Astrocyte of the spinal cord (primary cell): ENCODE measurements at regions not wholly inside any gene's neighbourhood (a gene's known extent, or its start where the extent isn't known, plus 50 kb on each side); places are given as distances from the start of the nearest gene placed in this dataset.
A peak's percentile ranks its signal among the peaks of the same experiment; 100 is the strongest.

Source experiments
- DNase-seq: peaks from one replicate; pipeline ENCODE4 v3.0.0; 2011; ENCODE audit warnings: low read depth, low spot score
- H3K4me3 ChIP-seq: 2 replicates; pipeline ENCODE4 v1.5.1; 2011; ENCODE audit warnings: low read depth, mild to moderate bottlenecking, low read length, moderate library complexity
- CTCF ChIP-seq: IDR thresholded peaks from 2 replicates; pipeline ENCODE4 v1.5.1; 2012; ENCODE audit warnings: low read depth, mild to moderate bottlenecking, low read length, inconsistent platforms
- in situ Hi-C: cut with HindIII; loops from 2 replicates; pipeline ENCODE4 v1.10.0; 2017; ENCODE audit warnings: low sequenced_read_pairs

GRCh38 chr13:93058301-93058700, 168.3 kb upstream of the GPC6 start:
- no peak overlapping the region for H3K4me3 ChIP-seq
- TF ChIP-seq CTCF = no peak
- in situ Hi-C loops = no loop called here
- DNase-seq = no peak

DNA sequence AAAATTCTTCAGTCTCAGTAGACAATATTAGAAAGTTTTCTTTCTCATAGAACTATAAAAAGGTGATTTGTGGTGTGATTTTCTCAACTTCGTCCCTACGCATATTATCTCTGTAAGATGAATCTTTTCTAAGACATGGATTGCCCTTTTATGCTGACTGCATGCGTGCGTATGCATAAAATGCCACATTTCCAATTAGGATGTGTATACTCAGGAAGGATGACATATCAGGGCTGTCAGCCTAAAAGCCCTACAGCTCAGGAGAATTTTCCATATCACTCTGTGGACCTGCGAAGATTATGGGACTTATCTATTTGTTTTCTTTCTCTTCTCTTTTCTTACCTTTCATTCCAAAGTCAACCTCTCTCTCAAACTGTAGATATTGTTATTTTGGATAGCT, 166.5 kb upstream of the GPC6 start:
- H3K4me3 ChIP-seq = no peak overlapping the region
- DNase-seq = no peak
- TF ChIP-seq CTCF = no peak
- in situ Hi-C loops = no loop called here

DNA sequence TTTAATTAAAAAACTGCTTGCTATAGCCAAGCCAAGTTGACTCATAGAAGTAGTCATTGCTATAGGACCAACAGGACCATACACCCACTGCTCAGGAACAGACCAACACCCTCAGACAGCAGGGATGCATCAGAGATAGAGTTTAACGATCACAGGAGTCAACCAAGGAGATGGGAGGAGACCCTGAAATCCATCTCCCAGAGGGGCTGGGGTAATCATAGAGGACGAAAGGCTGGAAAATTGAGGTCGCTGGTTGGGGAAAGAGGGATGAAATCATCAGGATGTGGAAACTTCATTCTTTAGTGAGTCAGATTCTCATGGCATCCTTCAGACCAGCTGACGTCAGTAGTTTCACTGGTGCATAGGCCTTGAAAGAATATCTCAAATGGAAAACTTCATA, 160.4 kb upstream of the GPC6 start:
- DNase-seq = peak; percentile 80
- in situ Hi-C loops = no loop called here
- TF ChIP-seq CTCF = no peak
- H3K4me3 ChIP-seq = no peak overlapping the region

DNA sequence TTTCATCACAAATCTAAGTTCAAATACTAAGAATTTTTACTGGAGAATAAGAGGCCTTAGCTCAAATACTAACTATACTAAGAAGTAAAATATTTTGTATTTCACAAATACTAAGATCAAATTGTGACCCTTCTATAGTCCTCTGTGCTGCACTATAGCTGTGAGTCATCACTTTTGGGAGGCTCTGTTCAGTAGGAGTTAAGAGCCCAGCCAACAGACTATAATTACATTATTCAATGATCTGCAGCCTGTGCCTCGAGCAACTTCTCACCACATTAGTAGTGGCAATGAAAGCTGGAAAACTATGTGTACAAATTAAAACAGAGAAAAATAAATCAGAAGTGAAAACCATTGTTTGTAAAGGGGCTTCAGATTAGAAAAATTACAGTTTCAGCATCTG, 147.3 kb upstream of the GPC6 start:
- in situ Hi-C loops = no loop called here

DNA sequence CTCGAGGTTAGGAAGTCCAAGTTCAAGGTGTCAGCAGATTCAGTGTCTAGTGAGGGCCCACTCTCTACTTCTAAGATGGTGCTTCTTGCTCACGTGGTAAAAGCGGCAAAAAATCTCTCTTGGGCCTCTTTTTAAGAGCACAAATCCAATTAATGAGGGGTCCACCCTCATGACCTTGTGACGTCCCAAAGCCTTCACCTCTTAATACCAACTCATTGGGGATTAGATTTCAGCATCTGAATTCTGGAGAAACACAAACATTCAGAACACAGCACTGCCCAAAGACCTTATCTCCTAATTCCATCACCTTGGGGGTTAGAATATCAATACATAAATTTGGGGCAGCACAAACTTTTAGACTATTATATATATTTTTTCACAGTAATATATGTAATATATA, 146.4 kb upstream of the GPC6 start:
- H3K4me3 ChIP-seq = no peak overlapping the region
- in situ Hi-C loops = no loop called here
- no peak for TF ChIP-seq CTCF
- DNase-seq = no peak

More for the DNA sequence above, 147.3 kb upstream of the GPC6 start:
- no peak overlapping the region for H3K4me3 ChIP-seq
- TF ChIP-seq CTCF = no peak
- DNase-seq = peak; percentile 53

GRCh38 chr13:93080587-93080986, 146.0 kb upstream of the GPC6 start:
- H3K4me3 ChIP-seq = no peak overlapping the region
- DNase-seq = peak; percentile 57
- no peak for TF ChIP-seq CTCF
- in situ Hi-C loops = no loop called here

GRCh38 chr13:93086329-93086728, 140.3 kb upstream of the GPC6 start:
- no peak overlapping the region for H3K4me3 ChIP-seq
- no peak for TF ChIP-seq CTCF
- in situ Hi-C loops = no loop called here
- no peak for DNase-seq
